Loucy (cell line): ENCODE measurements at regions not wholly inside any gene's neighbourhood (a gene's known extent, or its start where the extent isn't known, plus 50 kb on each side); places are given as distances from the start of the nearest gene placed in this dataset.

Experiments
- H2AFZ ChIP-seq: fragments of 200-600 bp; sonication (generic); 2 replicates; pipeline ENCODE4 v1.6.0; 2016; ENCODE audit warnings: antibody characterized with exemption, mild to moderate bottlenecking, low read length, moderate library complexity
- H3F3A ChIP-seq: fragments of 200-600 bp; 2 replicates; pipeline ENCODE4 v1.6.0; 2016; ENCODE audit warnings: antibody characterized with exemption, low read depth, mild to moderate bottlenecking
- H3K27me3 ChIP-seq: fragments of 200-600 bp; sonication (generic); 2 replicates; pipeline ENCODE4 v1.6.1; 2014; ENCODE audit warnings: low read length, mild to moderate bottlenecking; ENCODE audit not compliant: insufficient read depth, poor library complexity, severe bottlenecking
- H3K36me3 ChIP-seq: fragments of 200-600 bp; sonication (generic); 2 replicates; pipeline ENCODE4 v1.6.1; 2016; ENCODE audit warnings: low read length; ENCODE audit not compliant: insufficient read depth
- H3K4me1 ChIP-seq: fragments of 200-600 bp; sonication (generic); 2 replicates; pipeline ENCODE4 v1.5.1; 2014; ENCODE audit warnings: low read length, mild to moderate bottlenecking; ENCODE audit not compliant: insufficient read depth, poor library complexity, severe bottlenecking
- H3K4me2 ChIP-seq: fragments of 200-600 bp; sonication (generic); 2 replicates; pipeline ENCODE4 v1.6.0; 2014; ENCODE audit warnings: antibody characterized with exemption, low read length, low read depth, mild to moderate bottlenecking; ENCODE audit not compliant: poor library complexity, severe bottlenecking
- H3K4me3 ChIP-seq: fragments of 200-600 bp; sonication (generic); 2 replicates; pipeline ENCODE4 v1.5.1; 2014; ENCODE audit warnings: low read length, mild to moderate bottlenecking, mixed read lengths; ENCODE audit not compliant: poor library complexity, severe bottlenecking
- H3K79me2 ChIP-seq: fragments of 200-600 bp; sonication (generic); 2 replicates; pipeline ENCODE4 v1.6.1; 2014; ENCODE audit warnings: low read length; ENCODE audit not compliant: insufficient read depth
- H3K9ac ChIP-seq: fragments of 200-600 bp; sonication (generic); 2 replicates; pipeline ENCODE4 v1.6.0; 2014; ENCODE audit warnings: mild to moderate bottlenecking, low read depth, low read length, moderate library complexity; ENCODE audit not compliant: poor library complexity, severe bottlenecking
- H3K9me2 ChIP-seq: fragments of 200-600 bp; sonication (generic); replicated peaks from 2 replicates; pipeline ENCODE4 v1.6.1; 2016; ENCODE audit warnings: low read depth, low read length, mixed read lengths
- H3K9me3 ChIP-seq: fragments of 200-600 bp; sonication (generic); 2 replicates; pipeline ENCODE4 v1.6.1; 2014; ENCODE audit warnings: mild to moderate bottlenecking, antibody characterized with exemption, low read length, low read depth; ENCODE audit not compliant: insufficient read depth
- H4K20me1 ChIP-seq: fragments of 200-600 bp; sonication (generic); 2 replicates; pipeline ENCODE4 v1.6.0; 2014; ENCODE audit warnings: antibody characterized with exemption, low read length, mild to moderate bottlenecking; ENCODE audit not compliant: insufficient read depth, poor library complexity, severe bottlenecking
- CTCF ChIP-seq: fragments of 200-600 bp; sonication (generic); conservative IDR thresholded peaks from 2 replicates; pipeline ENCODE4 v1.5.1; 2014; ENCODE audit warnings: mild to moderate bottlenecking, antibody characterized with exemption, low read length
- EZH2phosphoT487 ChIP-seq: fragments of 200-600 bp; IDR thresholded peaks from 2 replicates; pipeline ENCODE4 v1.6.1; 2018; ENCODE audit warnings: antibody characterized with exemption, mild to moderate bottlenecking, moderate library complexity, borderline replicate concordance

- Histone ChIP-seq H3K79me2 (no peaks in the 10 kb centered on the region), H3K9me3 (no peaks in the 10 kb centered on the region), H3K9ac (no peak overlapping the region), H3K4me2 (no peak overlapping the region), H3K4me3 (no peak overlapping the region), H3K9me2 (no peaks in the 10 kb centered on the region), H3K27me3 (no peaks in the 10 kb centered on the region), H2AFZ (no peak overlapping the region), H3K36me3 (no peaks in the 10 kb centered on the region), H3K4me1 (no peaks in the 10 kb centered on the region), H4K20me1 (no peaks in the 10 kb centered on the region), H3F3A (no peaks in the 10 kb centered on the region)
- TF ChIP-seq CTCF, result no peak
Observed at GRCh38 chr6:78153976-78154375, 501.1 kb downstream of the MEI4 start.

GRCh38 chr6:78157606-78158005 lies 504.8 kb downstream of the MEI4 start:
- no peak for TF ChIP-seq EZH2phosphoT487
- TF ChIP-seq CTCF, result no peak
- no peak overlapping the region for H3K9ac ChIP-seq
- no peaks in the 10 kb centered on the region for H3K9me3 ChIP-seq
- H3K4me3 ChIP-seq, result no peak overlapping the region
- H3K36me3 ChIP-seq, result no peaks in the 10 kb centered on the region
- H2AFZ ChIP-seq, result no peak overlapping the region
- no peaks in the 10 kb centered on the region for H3K79me2 ChIP-seq
- no peaks in the 10 kb centered on the region for H3K27me3 ChIP-seq
- H3F3A ChIP-seq, result no peaks in the 10 kb centered on the region
- H3K4me2 ChIP-seq, result no peak overlapping the region
- no peaks in the 10 kb centered on the region for H4K20me1 ChIP-seq
- no peaks in the 10 kb centered on the region for H3K9me2 ChIP-seq
- no peaks in the 10 kb centered on the region for H3K4me1 ChIP-seq

- Histone ChIP-seq H3K4me2 (no peak overlapping the region), H2AFZ (no peak overlapping the region), H3K4me3 (no peak overlapping the region), H3F3A (no peaks in the 10 kb centered on the region), H3K9ac (no peak overlapping the region), H4K20me1 (no peaks in the 10 kb centered on the region), H3K9me3 (no peaks in the 10 kb centered on the region), H3K4me1 (no peaks in the 10 kb centered on the region), H3K9me2 (no peaks in the 10 kb centered on the region), H3K27me3 (no peaks in the 10 kb centered on the region), H3K79me2 (no peaks in the 10 kb centered on the region), H3K36me3 (no peaks in the 10 kb centered on the region)
- TF ChIP-seq EZH2phosphoT487 (no peak), CTCF (no peak)
Observed at GRCh38 chr6:78188891-78189290, 536.1 kb downstream of the MEI4 start.
